H1 (cell line): ENCODE measurements at regions not wholly inside any gene's neighbourhood (a gene's known extent, or its start where the extent isn't known, plus 50 kb on each side); places are given as distances from the start of the nearest gene placed in this dataset.

ENCODE experiments used
- CTCF ChIA-PET: fragments of 300-600 bp; sonication (Branson Sonifier 250); formaldehyde crosslinking; loops from one replicate; lab custom pipeline; 2021; ENCODE audit not compliant: partially characterized antibody; lab: Charles Lee
- POLR2A ChIA-PET: fragments of 300-600 bp; sonication (Branson Sonifier 250); formaldehyde crosslinking; loops from one replicate; lab custom pipeline; 2021; ENCODE audit warnings: inconsistent platforms; ENCODE audit not compliant: partially characterized antibody; lab: Charles Lee
- DNase-seq, 2 experiments: peaks; one replicate each; pipeline versions ENCODE4 v3.0.0 to v3.0.0-alpha.2; 2010 to 2022; ENCODE audit warnings: low spot score in 2 of 2, low read depth in 1 of 2, mixed read lengths in 1 of 2
- FAIRE-seq: peaks from 2 replicates; lab custom pipeline; 2011; peaks lifted over from hg19 to GRCh38; lab: Jason Lieb, UNC
- H2AFZ ChIP-seq: 2 replicates; pipeline ENCODE4 v1.8.1; 2012; ENCODE audit warnings: low read length, inconsistent platforms
- H2AK5ac ChIP-seq: 2 replicates; pipeline ENCODE4 v1.6.1; 2013; ENCODE audit warnings: low read depth, low read length
- H2BK120ac ChIP-seq: replicated peaks from 2 replicates; pipeline ENCODE3; 2013; ENCODE audit warnings: low read depth, low read length, inconsistent platforms
- H2BK12ac ChIP-seq: 2 replicates; pipeline ENCODE4 v1.6.1; 2013; ENCODE audit warnings: low read depth, low read length
- H2BK15ac ChIP-seq: 2 replicates; pipeline ENCODE4 v1.6.1; 2013; ENCODE audit warnings: low read length
- H2BK20ac ChIP-seq: 2 replicates; pipeline ENCODE4 v1.6.1; 2013; ENCODE audit warnings: low read length
- H2BK5ac ChIP-seq: 2 replicates; pipeline ENCODE4 v1.6.1; 2013; ENCODE audit warnings: low read depth, low read length
- H3K14ac ChIP-seq: 2 replicates; pipeline ENCODE4 v1.6.1; 2013; ENCODE audit warnings: inconsistent platforms; ENCODE audit not compliant: insufficient read length
- H3K18ac ChIP-seq: 2 replicates; pipeline ENCODE4 v1.6.1; 2013; ENCODE audit warnings: low read length; ENCODE audit errors: extremely low read depth
- H3K23ac ChIP-seq: 2 replicates; pipeline ENCODE4 v1.6.1; 2013; ENCODE audit warnings: inconsistent platforms; ENCODE audit not compliant: insufficient read length
- H3K23me2 ChIP-seq: 2 replicates; pipeline ENCODE4 v1.6.1; 2013; ENCODE audit warnings: low read depth, low read length
- H3K27ac ChIP-seq: 2 replicates; pipeline ENCODE4 v1.6.1; 2011; ENCODE audit warnings: low read depth, low read length, inconsistent platforms
- H3K27me3 ChIP-seq, 4 experiments: replicated peaks in 1 of 4; 1 replicate in 1 of 4; 2 replicates in 3 of 4; pipeline versions ENCODE4 v1.6.1 to v1.8.1; 2011 to 2013; ENCODE audit warnings: low read length in 3 of 4, mild to moderate bottlenecking in 3 of 4, inconsistent platforms in 2 of 4, mixed read lengths in 2 of 4, moderate library complexity in 1 of 4; ENCODE audit not compliant: control insufficient read depth in 3 of 4, insufficient read depth in 3 of 4; ENCODE audit errors: extremely low read depth in 1 of 4
- H3K36me3 ChIP-seq, 4 experiments: 2 replicates each; pipeline versions ENCODE4 v1.6.1 to v1.8.1; 2011 to 2013; ENCODE audit warnings: mild to moderate bottlenecking in 4 of 4, low read length in 3 of 4, moderate library complexity in 2 of 4, control low read depth in 1 of 4, inconsistent platforms in 1 of 4; ENCODE audit not compliant: insufficient read depth in 4 of 4, control insufficient read depth in 2 of 4
- H3K4ac ChIP-seq: replicated peaks from 2 replicates; pipeline ENCODE3; 2013; ENCODE audit warnings: low read length, low read depth, mixed read lengths, inconsistent platforms; ENCODE audit not compliant: insufficient read length
- H3K4me1 ChIP-seq, 4 experiments: replicated peaks in 1 of 4; 1 replicate in 1 of 4; 2 replicates in 3 of 4; pipeline versions ENCODE4 v1.6.1 to v1.8.1; 2011 to 2013; ENCODE audit warnings: low read length in 3 of 4, inconsistent platforms in 2 of 4, mixed read lengths in 1 of 4; ENCODE audit not compliant: insufficient read depth in 4 of 4, control insufficient read depth in 3 of 4
- H3K4me2 ChIP-seq, 2 experiments: 2 replicates each; pipeline versions ENCODE4 v1.6.1 to v1.8.1; 2011 to 2013; ENCODE audit warnings: low read depth in 2 of 2, low read length in 2 of 2, control low read depth in 1 of 2, inconsistent platforms in 1 of 2, mild to moderate bottlenecking in 1 of 2; ENCODE audit not compliant: insufficient read depth in 1 of 2
- H3K4me3 ChIP-seq, 4 experiments: fragments of 200-600, 300-600 bp in 1 of 4; sonication (generic), shearing (Covaris generic), sonication (Bioruptor Twin) in 1 of 4; 2 replicates each; pipeline versions ENCODE4 v1.5.1 to v1.8.1; 2011 to 2016; ENCODE audit warnings: low read length in 4 of 4, low read depth in 3 of 4, control low read depth in 2 of 4, inconsistent platforms in 2 of 4, mild to moderate bottlenecking in 2 of 4, mixed read lengths in 1 of 4, moderate library complexity in 1 of 4; ENCODE audit not compliant: insufficient read depth in 2 of 4; ENCODE audit errors: extremely low read depth in 1 of 4
- H3K56ac ChIP-seq: replicated peaks from 2 replicates; pipeline ENCODE3; 2013; ENCODE audit warnings: low read depth, mild to moderate bottlenecking, mixed read lengths, low read length, inconsistent platforms; ENCODE audit not compliant: insufficient read length
- H3K79me1 ChIP-seq: 2 replicates; pipeline ENCODE4 v1.6.1; 2013; ENCODE audit warnings: low read depth, low read length, control low read depth
- H3K79me2 ChIP-seq, 2 experiments: 2 replicates each; pipeline versions ENCODE4 v1.6.1 to v1.8.1; 2012 to 2013; ENCODE audit warnings: low read length in 2 of 2, mild to moderate bottlenecking in 2 of 2, inconsistent platforms in 1 of 2; ENCODE audit not compliant: insufficient read depth in 2 of 2, control insufficient read depth in 1 of 2
- H3K9ac ChIP-seq, 4 experiments: replicated peaks in 1 of 4; 1 replicate in 1 of 4; 2 replicates in 3 of 4; pipeline versions ENCODE4 v1.6.1 to v1.8.1; 2011 to 2013; ENCODE audit warnings: low read depth in 3 of 4, low read length in 3 of 4, control low read depth in 2 of 4, mild to moderate bottlenecking in 2 of 4, moderate library complexity in 2 of 4, inconsistent platforms in 1 of 4; ENCODE audit errors: extremely low read depth in 1 of 4
- H3K9me3 ChIP-seq, 2 experiments: 2 replicates each; pipeline versions ENCODE4 v1.6.1 to v1.8.1; 2012 to 2013; ENCODE audit warnings: mild to moderate bottlenecking in 2 of 2, moderate library complexity in 2 of 2, control low read depth in 1 of 2, inconsistent platforms in 1 of 2, low read depth in 1 of 2, low read length in 1 of 2, mixed read lengths in 1 of 2; ENCODE audit not compliant: insufficient read depth in 2 of 2
- H4K20me1 ChIP-seq, 2 experiments: replicated peaks in 1 of 2; 2 replicates each; pipeline versions ENCODE3 to v1.8.1; 2011 to 2013; ENCODE audit warnings: inconsistent platforms in 2 of 2, low read length in 2 of 2, mild to moderate bottlenecking in 1 of 2; ENCODE audit not compliant: insufficient read depth in 2 of 2, control insufficient read depth in 1 of 2
- H4K5ac ChIP-seq: 2 replicates; pipeline ENCODE4 v1.6.1; 2013; ENCODE audit warnings: low read length, low read depth, mixed read lengths, inconsistent platforms; ENCODE audit not compliant: insufficient read length
- H4K8ac ChIP-seq: 2 replicates; pipeline ENCODE4 v1.8.0; 2013; ENCODE audit warnings: mild to moderate bottlenecking, moderate library complexity, low read length, inconsistent platforms; ENCODE audit not compliant: insufficient read depth; ENCODE audit errors: extremely low read depth
- H4K91ac ChIP-seq: replicated peaks from 2 replicates; pipeline ENCODE3; 2013; ENCODE audit warnings: low read length, mixed read lengths, inconsistent platforms; ENCODE audit not compliant: insufficient read length
- BCL11A ChIP-seq, 2 experiments: IDR thresholded peaks; one replicate each; pipeline ENCODE4 v1.6.1; 2011; ENCODE audit warnings: low read depth in 2 of 2, low read length in 2 of 2, mild to moderate bottlenecking in 2 of 2
- CBX8 ChIP-seq: fragments of 300-800, 300-1000 bp; sonication (generic); IDR thresholded peaks from 2 replicates; pipeline ENCODE4 v1.7.1; 2016; ENCODE audit warnings: low read depth, low read length, borderline replicate concordance
- CHD1 ChIP-seq: IDR thresholded peaks from 2 replicates; pipeline ENCODE4 v1.6.1; 2012; ENCODE audit warnings: low read depth, low read length, improper control_type of control experiment
- CTCF ChIP-seq, 3 experiments: IDR thresholded peaks; 1 replicate in 2 of 3; 2 replicates in 1 of 3; pipeline versions ENCODE4 v1.5.1 to v1.6.1; 2011; ENCODE audit warnings: low read length in 3 of 3, mild to moderate bottlenecking in 3 of 3, inconsistent platforms in 2 of 3, low read depth in 1 of 3, moderate library complexity in 1 of 3; ENCODE audit not compliant: insufficient read depth in 1 of 3; ENCODE audit errors: control extremely low read depth in 1 of 3
- EGR1 ChIP-seq: IDR thresholded peaks from 2 replicates; pipeline ENCODE4 v1.6.1; 2011; ENCODE audit warnings: low read depth, low read length, borderline replicate concordance
- RAD21 ChIP-seq, 2 experiments: IDR thresholded peaks in 1 of 2; conservative IDR thresholded peaks in 1 of 2; 2 replicates each; pipeline ENCODE4 v1.6.1; 2011; ENCODE audit warnings: low read depth in 2 of 2, low read length in 2 of 2, improper control_type of control experiment in 1 of 2, inconsistent platforms in 1 of 2, mild to moderate bottlenecking in 1 of 2, moderate library complexity in 1 of 2
- SAP30 ChIP-seq: fragments of 300-600 bp; sonication (generic); IDR thresholded peaks from 2 replicates; pipeline ENCODE4 v1.7.1; 2012; ENCODE audit warnings: low read length, moderate library complexity, mild to moderate bottlenecking, inconsistent platforms; ENCODE audit not compliant: insufficient read depth, insufficient replicate concordance
- SIN3A ChIP-seq, 2 experiments: IDR thresholded peaks in 1 of 2; conservative IDR thresholded peaks in 1 of 2; 2 replicates each; pipeline ENCODE4 v1.6.1; 2011 to 2012; ENCODE audit warnings: low read length in 2 of 2, improper control_type of control experiment in 1 of 2, low read depth in 1 of 2, mild to moderate bottlenecking in 1 of 2
- SIRT6 ChIP-seq: IDR thresholded peaks from one replicate; pipeline ENCODE4 v1.7.1; 2012; ENCODE audit warnings: low read length, inconsistent platforms
- SIX5 ChIP-seq: IDR thresholded peaks from 2 replicates; pipeline ENCODE4 v1.6.1; 2011; ENCODE audit warnings: mild to moderate bottlenecking, low read depth, low read length
- SP4 ChIP-seq: IDR thresholded peaks from 2 replicates; pipeline ENCODE4 v1.6.1; 2012; ENCODE audit warnings: low read length, inconsistent platforms
- TCF12 ChIP-seq: IDR thresholded peaks from 2 replicates; pipeline ENCODE4 v1.6.1; 2011; ENCODE audit warnings: low read depth, mild to moderate bottlenecking, low read length
- WGBS, 2 experiments: shearing (Covaris generic) in 1 of 2; methylation state at CpG; one replicate each; pipeline versions ENCODE4 v1.1.6 to v1.1.7; 2013 to 2015; ENCODE audit warnings: low lambda C conversion rate in 2 of 2, mixed read lengths in 2 of 2, inconsistent platforms in 1 of 2, low coverage in 1 of 2, missing lambda C conversion rate in 1 of 2; ENCODE audit not compliant: insufficient replicate concordance in 2 of 2, insufficient coverage in 1 of 2, insufficient read length in 1 of 2; ENCODE audit errors: extremely low coverage in 1 of 2, missing lambda C conversion rate in 1 of 2; 5-methylcytosine and 5-hydroxymethylcytosine counted together

GRCh38 chr2:7450833-7451190 lies 533.6 kb downstream of the RNF144A start:
- Histone ChIP-seq H3K14ac (no peak overlapping the region), H3K9ac (no peak overlapping the region), H3K23me2 (no peaks in the 10 kb centered on the region), H2BK12ac (no peak overlapping the region), H3K4ac (no peak overlapping the region), H3K56ac (no peak overlapping the region), H3K9me3 (no peaks in the 10 kb centered on the region), H2BK15ac (no peak overlapping the region), H3K4me2 (no peak overlapping the region), H3K36me3 (no peaks in the 10 kb centered on the region), H4K20me1 (no peaks in the 10 kb centered on the region)
- FAIRE-seq, result no peak
- no peak for DNase-seq
- CTCF ChIA-PET, result interaction anchor here (0.5 kb wide), 1 partner anchor 786 kb away, joined by 3 read pairs; no protein-coding TSS in a partner anchor
- TF ChIP-seq SIRT6, result no peak
- TF ChIP-seq CBX8, result no peak
- no peak for TF ChIP-seq SIX5
- no peak for TF ChIP-seq EGR1
- TF ChIP-seq CTCF (IDR thresholded peaks at IDR 0.05; ENCODE audit: control extremely low read depth in 1 of 3, insufficient read depth in 1 of 3, low read depth in 1 of 3, low read length in 3 of 3), result no peak
- TF ChIP-seq BCL11A (IDR thresholded peaks at IDR 0.05; ENCODE audit: low read depth in 2 of 2, low read length in 2 of 2), result no peak
- no peak for TF ChIP-seq CHD1
- no peak for TF ChIP-seq RAD21 (IDR thresholded peaks at IDR 0.05 in 1 of 2, conservative IDR thresholded peaks at IDR 0.05 in 1 of 2; ENCODE audit: low read depth in 2 of 2, low read length in 2 of 2)
- no peak for TF ChIP-seq SIN3A (conservative IDR thresholded peaks at IDR 0.05 in 1 of 2, IDR thresholded peaks at IDR 0.05 in 1 of 2; ENCODE audit: low read depth in 1 of 2, low read length in 2 of 2)
- no peak for TF ChIP-seq SAP30
- no peak for TF ChIP-seq SP4
- TF ChIP-seq TCF12, result no peak
- TF ChIP-seq, all 59 proteins: peak for 0
- no peaks in the 10 kb centered on the region for H3K79me1 ChIP-seq
- no peak overlapping the region for H2BK5ac ChIP-seq
- H3K23ac ChIP-seq, result no peak overlapping the region
- H3K18ac ChIP-seq, result no peak overlapping the region
- no peak overlapping the region for H4K91ac ChIP-seq
- no peak overlapping the region for H2BK20ac ChIP-seq
- H2AK5ac ChIP-seq, result no peak overlapping the region
- no peaks in the 10 kb centered on the region for H3K27me3 ChIP-seq
- H4K5ac ChIP-seq, result no peak overlapping the region
- H4K8ac ChIP-seq, result no peak overlapping the region
- H2BK120ac ChIP-seq, result no peak overlapping the region
- 88% methylated on average over 7 of the region's 7 CpGs; no CpG with 5 or more reads in 1 of the 2 experiments for WGBS, 2 experiments
- H3K27ac ChIP-seq, result no peak overlapping the region
- POLR2A ChIA-PET, result no interaction called here
- H3K4me1 ChIP-seq, result peaks cover 2 to 10% (median 7%) of the 10 kb centered on the region in 4 experiments; a peak in 6 of 7 replicates
- no peak overlapping the region for H2AFZ ChIP-seq
- H3K79me2 ChIP-seq, result no peaks in the 10 kb centered on the region
- H3K4me3 ChIP-seq, result no peak overlapping the region
